ENCODE measurements at regions not wholly inside any gene's neighbourhood (a gene's known extent, or its start where the extent isn't known, plus 50 kb on each side); places are given as distances from the start of the nearest gene placed in this dataset.
A peak's percentile ranks its signal among the peaks of the same experiment; 100 is the strongest.

GRCh38 chr3:39000008-39000450 is 51.7 kb downstream of the SCN11A start:
- H3K9me3 ChIP-seq (ENCODE audit: severe bottlenecking) = no peaks in the 10 kb centered on the region
- no peaks in the 10 kb centered on the region for H3K4me1 ChIP-seq (ENCODE audit: insufficient read depth, poor library complexity, severe bottlenecking)
- H3K27ac ChIP-seq (ENCODE audit: poor library complexity, severe bottlenecking) = no peak overlapping the region
- H3K36me3 ChIP-seq (ENCODE audit: low read depth) = no peaks in the 10 kb centered on the region
- DNase-seq (ENCODE audit: low spot score) (no peak), ATAC-seq (ENCODE audit: low read depth) (peak; percentile 78)
- H3K4me3 ChIP-seq (ENCODE audit: severe bottlenecking) = no peak overlapping the region
- peak; percentile 92 for TF ChIP-seq CTCF (IDR thresholded peaks at IDR 0.05; ENCODE audit: poor library complexity, severe bottlenecking)
- no peaks in the 10 kb centered on the region for H3K27me3 ChIP-seq (ENCODE audit: insufficient read depth, poor library complexity, severe bottlenecking)

- DNase-seq (ENCODE audit: low spot score) = no peak
- no peak overlapping the region for H3K4me3 ChIP-seq (ENCODE audit: severe bottlenecking)
- ATAC-seq (ENCODE audit: low read depth) = no peak
- no peak overlapping the region for H3K27ac ChIP-seq (ENCODE audit: poor library complexity, severe bottlenecking)
- H3K27me3 ChIP-seq (ENCODE audit: insufficient read depth, poor library complexity, severe bottlenecking) = no peaks in the 10 kb centered on the region
- no peaks in the 10 kb centered on the region for H3K9me3 ChIP-seq (ENCODE audit: severe bottlenecking)
- TF ChIP-seq CTCF (IDR thresholded peaks at IDR 0.05; ENCODE audit: poor library complexity, severe bottlenecking) = no peak
- no peaks in the 10 kb centered on the region for H3K36me3 ChIP-seq (ENCODE audit: low read depth)
- H3K4me1 ChIP-seq (ENCODE audit: insufficient read depth, poor library complexity, severe bottlenecking) = no peaks in the 10 kb centered on the region
Measured at GRCh38 chr3:38998086-38998485, 53.7 kb downstream of the SCN11A start.

DNA sequence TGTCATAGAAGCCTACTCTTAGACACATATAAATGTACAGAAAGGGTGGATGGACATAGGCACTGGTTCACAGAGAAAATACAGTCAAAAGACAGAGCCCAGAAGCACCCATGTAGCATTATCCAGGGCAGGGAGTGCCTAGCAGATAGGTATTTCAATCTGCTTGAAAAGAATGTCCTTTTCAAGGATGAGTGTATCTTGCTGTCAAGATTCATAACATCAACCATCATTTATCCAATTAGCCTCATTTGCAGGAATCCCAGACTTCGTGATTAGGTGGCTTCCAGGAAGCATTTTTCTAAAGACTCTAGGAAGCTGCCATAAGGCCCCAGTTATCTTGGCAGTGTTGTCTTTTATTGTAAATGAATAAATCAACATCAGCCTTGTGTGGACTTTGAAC is 55.6 kb downstream of the SCN11A start:
- Histone ChIP-seq H3K27me3 (ENCODE audit: insufficient read depth, poor library complexity, severe bottlenecking) (no peaks in the 10 kb centered on the region), H3K36me3 (ENCODE audit: low read depth) (no peaks in the 10 kb centered on the region), H3K27ac (ENCODE audit: poor library complexity, severe bottlenecking) (no peak overlapping the region), H3K4me1 (ENCODE audit: insufficient read depth, poor library complexity, severe bottlenecking) (peaks cover 11% of the 10 kb centered on the region), H3K9me3 (ENCODE audit: severe bottlenecking) (no peaks in the 10 kb centered on the region), H3K4me3 (ENCODE audit: severe bottlenecking) (no peak overlapping the region)
- no peak for TF ChIP-seq CTCF (IDR thresholded peaks at IDR 0.05; ENCODE audit: poor library complexity, severe bottlenecking)
- ATAC-seq (ENCODE audit: low read depth) (no peak), DNase-seq (ENCODE audit: low spot score) (no peak)

DNA sequence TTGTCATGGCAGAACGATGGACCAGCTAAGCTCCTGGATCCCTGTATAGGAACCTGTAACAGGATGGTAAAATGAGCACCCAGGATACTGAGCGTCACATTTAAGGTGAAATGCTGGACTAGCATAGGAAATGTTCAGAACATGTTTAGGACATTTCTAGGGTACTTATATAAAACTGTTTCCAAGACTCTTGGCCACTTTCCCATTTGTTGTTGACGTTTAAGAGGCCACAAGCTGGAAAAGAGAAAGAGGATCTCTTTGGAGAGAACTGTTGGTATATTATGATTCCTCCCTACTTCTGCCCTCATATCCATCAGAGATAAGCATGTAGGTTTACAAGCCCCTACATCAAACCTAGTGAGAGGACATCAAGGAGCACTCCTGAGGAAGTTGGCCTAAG is 57.5 kb downstream of the SCN11A start:
- no peak for TF ChIP-seq CTCF (IDR thresholded peaks at IDR 0.05; ENCODE audit: poor library complexity, severe bottlenecking)
- H3K27me3 ChIP-seq (ENCODE audit: insufficient read depth, poor library complexity, severe bottlenecking) = no peaks in the 10 kb centered on the region
- DNase-seq (ENCODE audit: low spot score) (no peak), ATAC-seq (ENCODE audit: low read depth) (no peak)
- H3K27ac ChIP-seq (ENCODE audit: poor library complexity, severe bottlenecking) = no peak overlapping the region
- H3K4me3 ChIP-seq (ENCODE audit: severe bottlenecking) = no peak overlapping the region
- H3K36me3 ChIP-seq (ENCODE audit: low read depth) = no peaks in the 10 kb centered on the region
- no peaks in the 10 kb centered on the region for H3K9me3 ChIP-seq (ENCODE audit: severe bottlenecking)
- H3K4me1 ChIP-seq (ENCODE audit: insufficient read depth, poor library complexity, severe bottlenecking) = peaks cover 11% of the 10 kb centered on the region

DNA sequence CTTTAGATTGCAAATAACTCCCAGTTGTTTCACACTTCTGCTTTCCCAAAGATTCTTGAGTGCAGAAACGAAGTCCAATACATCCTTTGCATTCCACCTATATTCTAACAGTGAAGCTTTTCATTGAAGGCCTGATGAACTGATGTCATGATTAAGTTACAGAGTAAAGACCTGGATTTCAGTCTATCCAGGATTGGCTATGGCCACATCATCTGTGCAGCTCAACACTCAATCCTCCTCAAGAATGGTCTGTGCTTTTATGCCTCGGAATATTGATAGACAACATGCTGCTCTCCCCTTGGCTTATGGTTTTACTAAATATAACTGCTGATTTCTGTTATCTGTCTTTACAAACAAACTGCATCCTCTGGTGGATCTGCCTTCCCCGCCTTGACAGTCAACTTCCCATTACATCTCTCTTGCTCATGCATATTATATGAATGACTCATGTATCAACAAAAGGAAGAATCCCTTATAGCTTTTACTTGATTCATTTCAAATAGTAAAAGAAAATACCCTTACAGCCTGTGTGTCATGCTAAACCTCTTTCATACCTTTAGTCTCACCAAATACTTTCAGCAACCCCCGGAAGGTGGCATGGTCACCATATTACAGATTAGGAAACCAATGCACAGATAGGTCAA is 59.5 kb downstream of the SCN11A start:
- no peak for DNase-seq (ENCODE audit: low spot score)
- peak overlapping the region; percentile 68 for H3K27ac ChIP-seq (ENCODE audit: poor library complexity, severe bottlenecking)
- ATAC-seq (ENCODE audit: low read depth) = peak; percentile 96
- no peak for TF ChIP-seq CTCF (IDR thresholded peaks at IDR 0.05; ENCODE audit: poor library complexity, severe bottlenecking)
- no peaks in the 10 kb centered on the region for H3K36me3 ChIP-seq (ENCODE audit: low read depth)
- no peaks in the 10 kb centered on the region for H3K27me3 ChIP-seq (ENCODE audit: insufficient read depth, poor library complexity, severe bottlenecking)
- no peaks in the 10 kb centered on the region for H3K9me3 ChIP-seq (ENCODE audit: severe bottlenecking)
- no peak overlapping the region for H3K4me3 ChIP-seq (ENCODE audit: severe bottlenecking)
- H3K4me1 ChIP-seq (ENCODE audit: insufficient read depth, poor library complexity, severe bottlenecking) = peaks cover 11% of the 10 kb centered on the region

Measured in RWPE2 (cell line).